ENCODE measurements at regions not wholly inside any gene's neighbourhood (a gene's known extent, or its start where the extent isn't known, plus 50 kb on each side); places are given as distances from the start of the nearest gene placed in this dataset.
A peak's percentile ranks its signal among the peaks of the same experiment; 100 is the strongest.

DNA sequence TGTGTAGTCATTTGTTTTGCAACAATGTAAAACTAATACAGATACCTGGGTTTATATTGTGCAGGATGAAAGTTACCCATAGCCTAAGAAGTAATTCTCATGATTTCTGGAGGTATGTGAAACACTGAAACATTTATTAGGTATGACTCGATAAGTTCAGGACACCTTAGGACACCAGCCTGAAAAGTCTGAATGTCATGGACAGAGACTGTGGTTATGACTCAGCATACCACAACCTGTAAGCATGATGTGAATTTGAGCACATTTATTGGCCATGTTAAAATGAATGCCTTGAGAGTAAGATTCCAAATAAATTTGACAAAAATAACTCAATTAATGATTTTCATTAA, 1471.7 kb upstream of the B3GALT2 start (continued):
- TF ChIP-seq RBFOX2 (IDR thresholded peaks at IDR 0.05; ENCODE audit: low read depth, low read length) (0 out of 2 replicates have a peak, but pooled peaks have one; percentile 7), HSF4 (CRISPR knock-in tag; IDR thresholded peaks at IDR 0.05; ENCODE audit: borderline replicate concordance) (no peak), ESRRB (CRISPR knock-in tag; IDR thresholded peaks at IDR 0.05; ENCODE audit: borderline replicate concordance) (no peak), TEAD4 (IDR thresholded peaks at IDR 0.05; ENCODE audit: low read length) (peak; percentile 58; the same call in 1 of the 2 replicates), TEAD4 (CRISPR knock-in tag; IDR thresholded peaks at IDR 0.05; ENCODE audit: borderline replicate concordance) (no peak), ZNF316 (IDR thresholded peaks at IDR 0.05) (peak; percentile 96), SMARCE1 (IDR thresholded peaks at IDR 0.05) (peak; percentile 64), POLR2H (tag; IDR thresholded peaks at IDR 0.05; ENCODE audit: low read depth) (peak; percentile 65), SIN3B (IDR thresholded peaks at IDR 0.05; ENCODE audit: low read depth) (0 out of 2 replicates have a peak, but pooled peaks have one; percentile 15), MAZ (CRISPR knock-in tag; conservative IDR thresholded peaks at IDR 0.05 in 1 of 2, IDR thresholded peaks at IDR 0.05 in 1 of 2) (0 out of 4 replicates have a peak, but pooled peaks of 1 of the 2 experiments have one; percentile 27), SMARCC2 (IDR thresholded peaks at IDR 0.05; ENCODE audit: low read depth) (peak; percentile 70), C11orf30 (IDR thresholded peaks at IDR 0.05; ENCODE audit: low read depth) (peak; percentile 90), MEIS2 (IDR thresholded peaks at IDR 0.05; ENCODE audit: partially characterized antibody) (peak; percentile 25), EP300 (IDR thresholded peaks at IDR 0.05; ENCODE audit: low read length) (peak; percentile 56; the same call in 1 of the 2 replicates), ZFP30 (CRISPR knock-in tag; IDR thresholded peaks at IDR 0.05; ENCODE audit: borderline replicate concordance) (no peak)
- TF ChIP-seq, protein P1, sequence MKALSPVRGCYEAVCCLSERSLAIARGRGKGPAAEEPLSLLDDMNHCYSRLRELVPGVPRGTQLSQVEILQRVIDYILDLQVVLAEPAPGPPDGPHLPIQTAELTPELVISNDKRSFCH (CRISPR knock-in tag; IDR thresholded peaks at IDR 0.05), result no peak
- TF ChIP-seq, protein P1 (tag; IDR thresholded peaks at IDR 0.05), result peak; percentile 72; the same call in 1 of the 2 replicates
- TF ChIP-seq, protein P2, sequence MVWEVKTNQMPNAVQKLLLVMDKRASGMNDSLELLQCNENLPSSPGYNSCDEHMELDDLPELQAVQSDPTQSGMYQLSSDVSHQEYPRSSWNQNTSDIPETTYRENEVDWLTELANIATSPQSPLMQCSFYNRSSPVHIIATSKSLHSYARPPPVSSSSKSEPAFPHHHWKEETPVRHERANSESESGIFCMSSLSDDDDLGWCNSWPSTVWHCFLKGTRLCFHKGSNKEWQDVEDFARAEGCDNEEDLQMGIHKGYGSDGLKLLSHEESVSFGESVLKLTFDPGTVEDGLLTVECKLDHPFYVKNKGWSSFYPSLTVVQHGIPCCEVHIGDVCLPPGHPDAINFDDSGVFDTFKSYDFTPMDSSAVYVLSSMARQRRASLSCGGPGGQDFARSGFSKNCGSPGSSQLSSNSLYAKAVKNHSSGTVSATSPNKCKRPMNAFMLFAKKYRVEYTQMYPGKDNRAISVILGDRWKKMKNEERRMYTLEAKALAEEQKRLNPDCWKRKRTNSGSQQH (CRISPR knock-in tag; IDR thresholded peaks at IDR 0.05), result no peak
- TF ChIP-seq, protein P3, sequence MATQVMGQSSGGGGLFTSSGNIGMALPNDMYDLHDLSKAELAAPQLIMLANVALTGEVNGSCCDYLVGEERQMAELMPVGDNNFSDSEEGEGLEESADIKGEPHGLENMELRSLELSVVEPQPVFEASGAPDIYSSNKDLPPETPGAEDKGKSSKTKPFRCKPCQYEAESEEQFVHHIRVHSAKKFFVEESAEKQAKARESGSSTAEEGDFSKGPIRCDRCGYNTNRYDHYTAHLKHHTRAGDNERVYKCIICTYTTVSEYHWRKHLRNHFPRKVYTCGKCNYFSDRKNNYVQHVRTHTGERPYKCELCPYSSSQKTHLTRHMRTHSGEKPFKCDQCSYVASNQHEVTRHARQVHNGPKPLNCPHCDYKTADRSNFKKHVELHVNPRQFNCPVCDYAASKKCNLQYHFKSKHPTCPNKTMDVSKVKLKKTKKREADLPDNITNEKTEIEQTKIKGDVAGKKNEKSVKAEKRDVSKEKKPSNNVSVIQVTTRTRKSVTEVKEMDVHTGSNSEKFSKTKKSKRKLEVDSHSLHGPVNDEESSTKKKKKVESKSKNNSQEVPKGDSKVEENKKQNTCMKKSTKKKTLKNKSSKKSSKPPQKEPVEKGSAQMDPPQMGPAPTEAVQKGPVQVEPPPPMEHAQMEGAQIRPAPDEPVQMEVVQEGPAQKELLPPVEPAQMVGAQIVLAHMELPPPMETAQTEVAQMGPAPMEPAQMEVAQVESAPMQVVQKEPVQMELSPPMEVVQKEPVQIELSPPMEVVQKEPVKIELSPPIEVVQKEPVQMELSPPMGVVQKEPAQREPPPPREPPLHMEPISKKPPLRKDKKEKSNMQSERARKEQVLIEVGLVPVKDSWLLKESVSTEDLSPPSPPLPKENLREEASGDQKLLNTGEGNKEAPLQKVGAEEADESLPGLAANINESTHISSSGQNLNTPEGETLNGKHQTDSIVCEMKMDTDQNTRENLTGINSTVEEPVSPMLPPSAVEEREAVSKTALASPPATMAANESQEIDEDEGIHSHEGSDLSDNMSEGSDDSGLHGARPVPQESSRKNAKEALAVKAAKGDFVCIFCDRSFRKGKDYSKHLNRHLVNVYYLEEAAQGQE (IDR thresholded peaks at IDR 0.05; ENCODE audit: borderline replicate concordance), result peak; percentile 59
- TF ChIP-seq, protein P3 (CRISPR knock-in tag; IDR thresholded peaks at IDR 0.05; ENCODE audit: low read depth), result no peak

Data from K562 (cell line).